Fibroblast of pulmonary artery (primary cell): ENCODE measurements at regions not wholly inside any gene's neighbourhood (a gene's known extent, or its start where the extent isn't known, plus 50 kb on each side); places are given as distances from the start of the nearest gene placed in this dataset.

ENCODE experiments used
- DNase-seq: peaks from one replicate; pipeline ENCODE4 v3.0.0-alpha.2; 2010; ENCODE audit warnings: low read depth
- H3K4me3 ChIP-seq: replicated peaks from 2 replicates; pipeline ENCODE4 v1.5.1; 2011; ENCODE audit warnings: low read depth, mild to moderate bottlenecking, control low read depth, low read length, moderate library complexity
- TF ChIP-seq, protein P1 (sequence below): IDR thresholded peaks from 2 replicates; pipeline ENCODE4 v1.5.1; 2011; ENCODE audit warnings: mild to moderate bottlenecking, control low read depth, low read length, inconsistent platforms; ENCODE audit errors: missing control alignments

GRCh38 chr16:17769065-17769464 lies 298.3 kb upstream of the XYLT1 start:
- TF ChIP-seq, protein P1, sequence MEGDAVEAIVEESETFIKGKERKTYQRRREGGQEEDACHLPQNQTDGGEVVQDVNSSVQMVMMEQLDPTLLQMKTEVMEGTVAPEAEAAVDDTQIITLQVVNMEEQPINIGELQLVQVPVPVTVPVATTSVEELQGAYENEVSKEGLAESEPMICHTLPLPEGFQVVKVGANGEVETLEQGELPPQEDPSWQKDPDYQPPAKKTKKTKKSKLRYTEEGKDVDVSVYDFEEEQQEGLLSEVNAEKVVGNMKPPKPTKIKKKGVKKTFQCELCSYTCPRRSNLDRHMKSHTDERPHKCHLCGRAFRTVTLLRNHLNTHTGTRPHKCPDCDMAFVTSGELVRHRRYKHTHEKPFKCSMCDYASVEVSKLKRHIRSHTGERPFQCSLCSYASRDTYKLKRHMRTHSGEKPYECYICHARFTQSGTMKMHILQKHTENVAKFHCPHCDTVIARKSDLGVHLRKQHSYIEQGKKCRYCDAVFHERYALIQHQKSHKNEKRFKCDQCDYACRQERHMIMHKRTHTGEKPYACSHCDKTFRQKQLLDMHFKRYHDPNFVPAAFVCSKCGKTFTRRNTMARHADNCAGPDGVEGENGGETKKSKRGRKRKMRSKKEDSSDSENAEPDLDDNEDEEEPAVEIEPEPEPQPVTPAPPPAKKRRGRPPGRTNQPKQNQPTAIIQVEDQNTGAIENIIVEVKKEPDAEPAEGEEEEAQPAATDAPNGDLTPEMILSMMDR: no peak
- no peak for DNase-seq

GRCh38 chr16:17768257-17768656 lies 297.5 kb upstream of the XYLT1 start:
- DNase-seq: peak; percentile 14
- TF ChIP-seq, protein P1: no peak
- no peak overlapping the region for H3K4me3 ChIP-seq

More at GRCh38 chr16:17769065-17769464, 298.3 kb upstream of the XYLT1 start:
- no peak overlapping the region for H3K4me3 ChIP-seq

- DNase-seq: no peak
- TF ChIP-seq, protein P1: no peak
These were observed 295.3 kb upstream of the XYLT1 start for GRCh38 chr16:17766012-17766411.

DNA sequence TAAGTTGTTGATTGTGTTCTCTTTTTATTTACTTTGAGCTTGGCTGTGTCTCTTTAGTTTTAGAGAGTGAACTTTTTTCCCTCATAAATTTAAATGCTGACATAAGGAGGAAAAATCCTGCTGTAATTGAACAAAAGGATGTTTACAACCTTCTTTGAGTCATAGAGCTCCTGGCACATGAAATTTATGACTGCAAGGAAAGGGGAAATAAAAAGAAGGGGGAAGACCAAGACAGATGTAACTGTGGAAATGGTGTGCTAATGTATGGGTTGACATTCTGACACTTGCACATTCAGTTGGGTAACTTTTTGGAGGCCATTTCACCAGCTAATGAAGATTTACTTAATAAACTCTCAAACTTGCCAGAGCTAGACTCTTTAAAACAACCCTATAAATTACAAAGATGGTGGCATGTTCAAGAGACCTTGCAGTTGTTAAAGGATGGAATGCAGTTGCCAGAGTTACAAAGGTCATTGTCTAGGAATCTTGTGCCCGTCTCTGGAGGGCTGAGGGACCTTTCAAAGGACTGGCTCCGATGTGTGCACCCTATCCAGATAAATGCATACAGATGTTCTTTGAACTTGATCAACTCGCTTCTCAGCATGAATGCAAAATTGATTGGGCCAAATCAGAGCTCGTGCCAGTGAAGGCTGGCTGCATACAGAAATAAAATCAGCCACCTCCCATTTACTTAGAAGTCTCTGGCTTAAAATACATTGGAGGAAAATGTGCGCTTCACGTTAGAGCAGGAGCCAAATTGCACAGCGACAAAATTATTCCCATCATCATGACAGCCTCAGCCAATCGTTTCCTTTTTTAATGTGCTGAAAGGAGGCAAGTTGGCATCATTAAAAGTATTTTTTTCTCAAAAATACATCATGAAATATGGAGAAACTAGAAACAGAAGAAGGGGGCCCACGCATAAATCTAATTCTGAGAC lies 289.0 kb upstream of the XYLT1 start:
- DNase-seq: no peak
- H3K4me3 ChIP-seq: no peak overlapping the region
- TF ChIP-seq, protein P1: no peak

More at GRCh38 chr16:17766012-17766411, 295.3 kb upstream of the XYLT1 start:
- no peak overlapping the region for H3K4me3 ChIP-seq

- no peak overlapping the region for H3K4me3 ChIP-seq
- DNase-seq: no peak
- TF ChIP-seq, protein P1: no peak
These were observed 287.0 kb upstream of the XYLT1 start for GRCh38 chr16:17757808-17758207.

GRCh38 chr16:17755158-17755557 lies 284.4 kb upstream of the XYLT1 start:
- H3K4me3 ChIP-seq: no peak overlapping the region
- DNase-seq: no peak
- TF ChIP-seq, protein P1: no peak

DNA sequence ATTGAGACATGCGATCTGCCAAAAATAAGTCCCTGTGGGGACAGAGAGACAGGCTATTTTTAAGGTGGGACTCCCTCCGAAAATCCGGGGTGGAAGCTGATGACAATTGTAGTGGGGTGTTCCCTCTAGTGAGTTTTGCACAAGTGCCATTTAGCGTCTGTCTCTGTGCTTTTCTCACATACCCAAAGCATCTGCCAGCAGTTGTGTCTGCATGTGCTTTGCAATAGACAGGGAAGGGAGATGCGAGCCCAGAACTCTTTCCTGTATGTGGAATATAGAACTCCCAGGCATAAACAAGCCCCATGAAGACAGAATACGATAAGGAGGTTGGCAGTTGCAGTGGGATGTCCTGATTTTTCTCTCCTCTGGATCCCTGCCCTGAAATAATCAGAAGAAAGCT lies 282.7 kb upstream of the XYLT1 start:
- no peak for DNase-seq
- TF ChIP-seq, protein P1: no peak

More for the DNA sequence above, 282.7 kb upstream of the XYLT1 start:
- H3K4me3 ChIP-seq: no peak overlapping the region
